AG04449 (cell line): ENCODE measurements at regions not wholly inside any gene's neighbourhood (a gene's known extent, or its start where the extent isn't known, plus 50 kb on each side); places are given as distances from the start of the nearest gene placed in this dataset.

Source experiments
- CTCF ChIA-PET: fragments of 350-600 bp; formaldehyde crosslinking; extraction: SDS; loops from one replicate; lab custom pipeline; 2021; ENCODE audit warnings: antibody characterized with exemption; lab: Yijun Ruan, JAX
- POLR2A ChIA-PET: fragments of 400-600, 350-600 bp; formaldehyde crosslinking; extraction: SDS; loops from one replicate; lab custom pipeline; 2020; ENCODE audit warnings: antibody characterized with exemption, inconsistent platforms; lab: Yijun Ruan, JAX
- DNase-seq: peaks from one replicate; pipeline ENCODE4 v3.0.0-alpha.2; 2010; ENCODE audit warnings: low read depth, low spot score
- H3K4me3 ChIP-seq: 2 replicates; pipeline ENCODE4 v1.5.1; 2011; ENCODE audit warnings: low read depth, mild to moderate bottlenecking, control low read depth, low read length
- CTCF ChIP-seq: IDR thresholded peaks from one replicate; pipeline ENCODE4 v1.5.1; 2011; ENCODE audit warnings: mild to moderate bottlenecking, moderate library complexity, low read length, control low read depth, inconsistent platforms; ENCODE audit not compliant: insufficient read depth; ENCODE audit errors: missing control alignments

- ChIA-PET POLR2A (interaction anchor here (1.0 to 1.5 kb wide), 3 partner anchors 13 to 95 kb away, joined by 3 to 4 read pairs (median 4); no protein-coding TSS in a partner anchor), CTCF (interaction anchor here (0.8 to 1.8 kb wide), 6 partner anchors 11 to 64 kb away, joined by 3 to 6 read pairs (median 4); no protein-coding TSS in a partner anchor)
These were observed 94.1 kb upstream of the ACSL4 start for GRCh38 chrX:109826954-109827708.

GRCh38 chrX:109827772-109828171 is 94.7 kb upstream of the ACSL4 start:
- TF ChIP-seq CTCF: no peak
- DNase-seq: no peak
- no peak overlapping the region for H3K4me3 ChIP-seq
- CTCF ChIA-PET: interaction anchor here (0.8 to 1.8 kb wide), 5 partner anchors 11 to 63 kb away, joined by 3 to 6 read pairs (median 5); no protein-coding TSS in a partner anchor
- POLR2A ChIA-PET: interaction anchor here (1.0 to 1.5 kb wide), 3 partner anchors 13 to 95 kb away, joined by 3 to 4 read pairs (median 4); no protein-coding TSS in a partner anchor

More at GRCh38 chrX:109826954-109827708, 94.1 kb upstream of the ACSL4 start:
- peak; percentile 9 for TF ChIP-seq CTCF
- DNase-seq: peak; percentile 64
- no peak overlapping the region for H3K4me3 ChIP-seq

- ChIA-PET POLR2A (interaction anchor here (1.2 kb wide), 1 partner anchor 11 kb away, joined by 3 read pairs; no protein-coding TSS in a partner anchor), CTCF (interaction anchor here (0.9 to 1.8 kb wide), 4 partner anchors 11 to 27 kb away, joined by 4 to 6 read pairs (median 4); no protein-coding TSS in a partner anchor)
- H3K4me3 ChIP-seq: no peak overlapping the region
- no peak for DNase-seq
- no peak for TF ChIP-seq CTCF
These were observed 97.2 kb upstream of the ACSL4 start for GRCh38 chrX:109830157-109830703.

DNA sequence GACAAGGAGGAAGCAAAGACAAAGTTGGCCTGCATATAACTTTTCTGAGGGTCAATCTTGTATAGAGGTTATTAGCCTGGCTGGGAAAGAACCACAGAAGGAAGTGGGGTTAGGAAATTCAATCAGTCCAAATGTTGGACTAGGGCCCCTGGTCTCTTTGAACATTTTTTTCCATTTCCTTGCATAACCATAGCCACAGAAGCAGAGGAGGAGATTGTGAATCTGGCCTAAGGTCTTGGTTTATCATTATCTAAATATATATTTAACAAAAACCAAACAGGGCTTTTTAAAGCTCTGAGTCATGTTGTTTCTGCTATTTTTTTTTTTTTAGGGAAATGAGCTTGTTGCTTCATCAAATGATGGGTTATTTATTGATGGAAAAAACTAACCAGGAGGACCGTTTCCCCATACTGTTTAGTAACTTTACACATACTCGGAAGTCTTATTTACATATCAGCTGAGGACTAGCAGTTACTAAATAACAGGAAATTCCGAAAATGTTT is 97.7 kb upstream of the ACSL4 start:
- TF ChIP-seq CTCF: no peak
- no peak overlapping the region for H3K4me3 ChIP-seq
- CTCF ChIA-PET: interaction anchor here (0.9 to 1.8 kb wide), 4 partner anchors 11 to 26 kb away, joined by 4 to 6 read pairs (median 4); no protein-coding TSS in a partner anchor
- POLR2A ChIA-PET: interaction anchor here (1.2 kb wide), 1 partner anchor 10 kb away, joined by 3 read pairs; no protein-coding TSS in a partner anchor
- no peak for DNase-seq

GRCh38 chrX:109831326-109831985 is 98.4 kb upstream of the ACSL4 start:
- no peak for TF ChIP-seq CTCF
- ChIA-PET CTCF (interaction anchor here (1.4 to 1.8 kb wide), 3 partner anchors 10 to 20 kb away, joined by 4 to 6 read pairs (median 4); no protein-coding TSS in a partner anchor), POLR2A (interaction anchor here (1.2 kb wide), 1 partner anchor 9 kb away, joined by 3 read pairs; no protein-coding TSS in a partner anchor)
- H3K4me3 ChIP-seq: no peak overlapping the region
- no peak for DNase-seq
